Fibroblast of skin of left biceps (primary cell): ENCODE measurements at regions not wholly inside any gene's neighbourhood (a gene's known extent, or its start where the extent isn't known, plus 50 kb on each side); places are given as distances from the start of the nearest gene placed in this dataset.

Experiments
- DNase-seq, 2 experiments: peaks; one replicate each; pipeline ENCODE4 v3.0.0-alpha.2; 2013; ENCODE audit warnings: low read depth in 2 of 2

GRCh38 chr2:150587547-150588505 is 100.4 kb upstream of the RND3 start:
- DNase-seq: peak in 1 of 2 experiments; percentile 75

- no peak for DNase-seq
These were observed 99.4 kb upstream of the RND3 start for GRCh38 chr2:150586858-150587257.

- no peak for DNase-seq
These were observed 97.9 kb upstream of the RND3 start for GRCh38 chr2:150585221-150585971.

DNA sequence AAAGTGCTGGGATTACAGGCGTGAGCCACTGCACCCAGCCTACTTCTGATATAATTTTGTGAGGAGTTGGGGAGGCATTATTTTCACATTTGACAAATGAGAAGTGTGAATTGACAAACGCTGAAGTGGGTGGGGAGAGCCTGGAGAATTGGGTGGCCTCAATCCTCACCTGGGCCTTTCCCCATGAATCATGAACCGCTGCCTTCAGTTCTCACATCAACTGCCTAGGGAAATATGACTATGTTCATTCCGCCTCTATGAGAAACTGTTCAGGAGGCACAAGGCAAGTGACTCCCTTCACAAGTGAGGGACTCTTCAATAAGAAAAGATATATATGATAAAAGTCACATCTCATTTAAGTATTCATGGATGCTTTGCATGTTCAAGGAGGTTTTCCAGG is 96.6 kb upstream of the RND3 start:
- DNase-seq: no peak

- DNase-seq: no peak
These were observed 94.4 kb upstream of the RND3 start for GRCh38 chr2:150581717-150582472.

GRCh38 chr2:150578481-150578880 is 91.0 kb upstream of the RND3 start:
- DNase-seq: no peak

- DNase-seq: no peak
These were observed 88.4 kb upstream of the RND3 start for GRCh38 chr2:150575861-150576260.

- no peak for DNase-seq
These were observed 85.5 kb upstream of the RND3 start for GRCh38 chr2:150572961-150573395.

DNA sequence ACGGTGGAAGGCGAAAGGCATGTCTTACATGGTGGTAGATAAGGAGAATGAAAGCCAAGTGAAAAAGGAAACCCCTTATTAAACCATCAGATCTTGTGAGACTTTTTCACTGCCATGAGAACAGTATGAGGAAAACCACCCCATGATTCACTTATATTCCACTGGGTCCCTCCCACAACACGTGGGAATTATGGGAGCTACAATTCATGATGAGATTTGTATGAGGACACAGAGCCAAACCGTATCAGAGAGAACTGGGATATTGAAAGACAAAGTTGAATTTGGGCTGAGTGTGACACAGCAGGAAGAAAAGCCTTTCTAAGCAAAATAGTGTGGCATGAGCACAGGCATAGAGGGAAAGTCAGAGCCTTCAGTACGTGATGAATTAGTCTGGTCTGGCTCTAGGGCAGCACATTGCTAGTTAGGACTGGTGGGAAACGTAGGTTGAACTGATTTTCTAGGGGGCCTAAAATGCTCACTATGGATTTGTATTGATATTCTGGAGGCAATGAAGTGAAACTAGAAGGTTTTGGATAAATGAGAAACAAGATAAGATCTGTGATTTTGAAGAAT is 84.8 kb upstream of the RND3 start:
- DNase-seq: no peak

DNA sequence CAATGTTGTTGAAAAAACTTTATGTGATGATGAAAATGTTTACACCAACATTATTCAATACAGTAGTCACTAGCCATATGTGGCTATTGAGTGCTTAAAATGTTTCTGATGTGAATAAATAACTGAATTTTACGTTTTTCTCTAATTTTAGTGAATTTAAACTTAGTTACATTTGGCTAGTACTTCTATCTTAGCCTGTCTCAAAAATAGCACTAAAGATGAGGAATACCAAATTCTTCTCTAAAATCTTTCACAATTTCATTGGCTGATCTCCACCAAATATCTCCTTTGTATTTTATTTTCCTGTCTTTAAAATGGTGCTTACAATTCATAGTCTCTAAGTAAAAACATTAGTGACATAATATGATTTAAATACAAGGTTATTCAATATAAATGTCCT is 83.7 kb upstream of the RND3 start:
- DNase-seq: no peak

- peak; percentile 87 to 89 for DNase-seq
These were observed 83.2 kb upstream of the RND3 start for GRCh38 chr2:150570712-150571111.

DNA sequence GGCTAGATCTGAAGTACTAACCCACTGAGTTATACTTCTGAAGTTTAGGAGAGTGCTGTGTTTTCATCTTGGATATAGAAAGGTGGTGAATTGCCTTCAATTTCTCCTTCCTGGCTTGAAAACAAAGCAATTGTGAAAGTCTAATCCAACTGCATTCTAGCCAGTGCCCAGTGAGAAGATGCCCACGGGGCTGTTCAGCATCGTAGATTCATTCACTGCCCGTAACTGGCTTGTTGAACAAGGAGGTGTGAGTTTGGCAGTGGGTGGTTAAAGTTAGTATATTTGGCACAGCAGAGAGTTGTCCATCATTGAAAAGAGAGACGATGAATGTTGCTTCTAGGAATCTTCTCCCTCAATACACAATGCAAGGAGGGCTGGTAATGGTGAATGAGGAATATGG is 82.3 kb upstream of the RND3 start:
- no peak for DNase-seq

- peak; percentile 71 to 74 for DNase-seq
These were observed 80.4 kb upstream of the RND3 start for GRCh38 chr2:150567771-150568301.

DNA sequence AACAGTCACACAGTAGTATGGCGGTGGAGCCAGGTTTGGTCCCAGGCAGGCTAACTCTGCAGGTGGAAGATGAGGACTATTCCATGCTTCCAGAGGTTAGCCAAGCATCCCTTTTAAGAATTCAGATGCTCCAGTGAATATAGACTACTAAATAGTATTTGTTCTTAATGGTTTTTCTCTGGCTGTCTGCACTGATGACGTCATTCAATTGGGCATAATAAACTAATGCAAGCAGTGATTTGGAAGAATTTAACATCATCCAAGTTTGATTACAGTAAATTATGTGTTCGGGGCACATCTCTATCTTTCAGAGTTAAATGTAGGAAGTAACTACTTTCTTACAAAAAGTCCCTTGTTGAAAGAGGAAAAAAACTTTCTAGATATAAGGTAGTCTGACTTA is 78.8 kb upstream of the RND3 start:
- DNase-seq: no peak

GRCh38 chr2:150561076-150561475 is 73.6 kb upstream of the RND3 start:
- DNase-seq: no peak

DNA sequence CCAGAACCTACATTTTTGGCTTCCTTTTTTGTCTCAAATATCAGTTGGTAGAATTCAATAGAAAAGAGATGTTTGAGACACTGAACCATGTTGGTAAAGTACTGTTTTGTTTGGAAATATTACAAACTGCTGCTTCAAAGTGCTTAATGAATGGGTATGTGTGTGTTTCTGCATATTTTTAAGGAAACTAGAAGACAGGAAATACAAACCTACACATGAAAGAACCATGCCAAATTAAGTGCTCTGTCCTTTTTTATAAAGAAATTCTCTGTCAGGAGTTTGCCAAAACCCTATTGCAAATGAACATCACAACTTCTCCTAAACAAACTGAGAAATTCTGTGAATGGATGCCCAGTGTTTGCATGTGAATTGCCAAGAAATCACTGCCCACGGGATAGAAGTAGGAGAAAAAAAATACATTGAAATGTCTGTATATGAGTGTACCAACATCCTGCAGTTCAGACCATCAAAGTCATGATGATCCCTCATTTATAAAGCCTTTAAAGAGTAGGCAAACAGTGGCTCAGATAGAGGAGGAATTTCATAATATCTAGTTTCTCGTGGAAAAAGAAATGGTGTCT is 69.6 kb upstream of the RND3 start:
- DNase-seq: no peak

GRCh38 chr2:150555611-150556356 is 68.3 kb upstream of the RND3 start:
- DNase-seq: no peak

DNA sequence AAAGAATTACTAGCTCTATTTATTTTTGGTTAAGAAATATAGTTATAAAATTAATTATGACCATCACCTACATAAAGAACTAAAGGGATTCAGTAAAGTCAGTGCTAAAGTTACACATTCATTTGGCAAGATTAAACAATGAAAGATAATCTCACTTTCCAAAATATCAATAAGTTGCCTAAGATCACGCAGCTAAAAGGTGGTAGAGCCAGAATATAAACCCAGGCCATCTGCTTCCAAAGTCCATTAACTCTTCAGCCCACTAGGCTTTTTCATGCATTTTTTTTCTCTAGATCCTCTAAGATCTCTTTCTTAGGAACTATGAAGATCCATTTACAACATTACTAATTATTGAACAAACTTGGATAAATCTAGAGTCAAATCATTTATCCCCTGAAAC is 66.6 kb upstream of the RND3 start:
- no peak for DNase-seq

- DNase-seq: no peak
These were observed 64.8 kb upstream of the RND3 start for GRCh38 chr2:150552041-150552820.

GRCh38 chr2:150549381-150549780 is 61.9 kb upstream of the RND3 start:
- no peak for DNase-seq
